H9 (cell line): ENCODE measurements at regions not wholly inside any gene's neighbourhood (a gene's known extent, or its start where the extent isn't known, plus 50 kb on each side); places are given as distances from the start of the nearest gene placed in this dataset.

Experiments used
- DNase-seq: peaks from one replicate; pipeline ENCODE4 v3.0.0-alpha.2; 2017
- H2AFZ ChIP-seq: one replicate; pipeline ENCODE4 v1.6.1; 2013; ENCODE audit warnings: mild to moderate bottlenecking, low read length, control low read depth, moderate library complexity
- H2AK5ac ChIP-seq: 2 replicates; pipeline ENCODE4 v1.6.1; 2013; ENCODE audit warnings: low read length, control low read depth, mixed read lengths; ENCODE audit not compliant: insufficient read length
- H2BK120ac ChIP-seq: one replicate; pipeline ENCODE4 v1.6.1; 2013; ENCODE audit warnings: low read depth, mild to moderate bottlenecking, low read length, control low read depth, inconsistent platforms; ENCODE audit not compliant: poor library complexity, severe bottlenecking
- H2BK12ac ChIP-seq: 2 replicates; pipeline ENCODE4 v1.6.1; 2013; ENCODE audit warnings: low read length, control low read depth, mixed read lengths, low read depth; ENCODE audit not compliant: insufficient read length
- H2BK15ac ChIP-seq: 2 replicates; pipeline ENCODE4 v1.6.1; 2013; ENCODE audit warnings: low read depth, low read length, control low read depth
- H2BK20ac ChIP-seq: one replicate; pipeline ENCODE4 v1.6.1; 2013; ENCODE audit warnings: low read depth, mild to moderate bottlenecking, low read length, control low read depth, inconsistent platforms; ENCODE audit not compliant: poor library complexity, severe bottlenecking
- H2BK5ac ChIP-seq: 2 replicates; pipeline ENCODE4 v1.6.1; 2013; ENCODE audit warnings: low read length, control low read depth, mixed read lengths; ENCODE audit not compliant: insufficient read length
- H3K14ac ChIP-seq: 2 replicates; pipeline ENCODE4 v1.6.1; 2013; ENCODE audit warnings: low read length, control low read depth; ENCODE audit not compliant: insufficient read depth
- H3K18ac ChIP-seq: 2 replicates; pipeline ENCODE4 v1.6.1; 2013; ENCODE audit warnings: low read depth, mild to moderate bottlenecking, mixed read lengths, low read length, control low read depth; ENCODE audit not compliant: insufficient read length
- H3K23ac ChIP-seq: 2 replicates; pipeline ENCODE4 v1.6.1; 2013; ENCODE audit warnings: low read length, control low read depth, mixed read lengths, low read depth; ENCODE audit not compliant: insufficient read length
- H3K23me2 ChIP-seq: 2 replicates; pipeline ENCODE4 v1.6.1; 2013; ENCODE audit warnings: low read depth, mild to moderate bottlenecking, mixed read lengths, low read length, control low read depth; ENCODE audit not compliant: insufficient read length, poor library complexity, severe bottlenecking
- H3K27ac ChIP-seq: 2 replicates; pipeline ENCODE4 v1.5.1; 2013; ENCODE audit warnings: low read length, control low read depth, mixed read lengths, low read depth; ENCODE audit not compliant: insufficient read length
- H3K27me3 ChIP-seq: 2 replicates; pipeline ENCODE4 v1.6.1; 2013; ENCODE audit warnings: low read length, control low read depth, inconsistent platforms; ENCODE audit not compliant: insufficient read depth
- H3K4ac ChIP-seq: 2 replicates; pipeline ENCODE4 v1.6.1; 2013; ENCODE audit warnings: low read depth, mild to moderate bottlenecking, control low read depth, inconsistent platforms, low read length, moderate library complexity
- H3K4me1 ChIP-seq: 2 replicates; pipeline ENCODE4 v1.6.1; 2013; ENCODE audit warnings: low read length, control low read depth, inconsistent platforms; ENCODE audit not compliant: insufficient read depth
- H3K4me2 ChIP-seq: 2 replicates; pipeline ENCODE4 v1.6.1; 2013; ENCODE audit warnings: low read length, control low read depth, mixed read lengths; ENCODE audit not compliant: insufficient read length, insufficient read depth
- H3K56ac ChIP-seq: 2 replicates; pipeline ENCODE4 v1.6.1; 2013; ENCODE audit warnings: low read depth, mild to moderate bottlenecking, mixed read lengths, low read length, control low read depth; ENCODE audit not compliant: insufficient read length
- H3K79me1 ChIP-seq: 2 replicates; pipeline ENCODE4 v1.6.1; 2013; ENCODE audit warnings: low read depth, mild to moderate bottlenecking, moderate library complexity, low read length, control low read depth, inconsistent platforms; ENCODE audit not compliant: insufficient read depth, poor library complexity, severe bottlenecking
- H3K79me2 ChIP-seq: 2 replicates; pipeline ENCODE4 v1.6.1; 2013; ENCODE audit warnings: low read length, control low read depth, inconsistent platforms; ENCODE audit not compliant: insufficient read depth
- H3K9ac ChIP-seq: 2 replicates; pipeline ENCODE4 v1.6.1; 2013; ENCODE audit warnings: low read length, control low read depth, mixed read lengths; ENCODE audit not compliant: insufficient read length; ENCODE audit errors: extremely low read depth
- H3K9me3 ChIP-seq: one replicate; pipeline ENCODE4 v1.6.1; 2013; ENCODE audit warnings: low read depth, low read length, inconsistent platforms; ENCODE audit not compliant: control insufficient read depth
- H3T11ph ChIP-seq: one replicate; pipeline ENCODE4 v1.6.1; 2013; ENCODE audit warnings: mild to moderate bottlenecking, low read length, control low read depth, inconsistent platforms
- H4K20me1 ChIP-seq: one replicate; pipeline ENCODE4 v1.6.1; 2013; ENCODE audit not compliant: control insufficient read depth, insufficient read length, insufficient read depth
- H4K5ac ChIP-seq: 2 replicates; pipeline ENCODE4 v1.6.1; 2013; ENCODE audit warnings: low read depth, mild to moderate bottlenecking, mixed read lengths, low read length, control low read depth; ENCODE audit not compliant: insufficient read length
- H4K8ac ChIP-seq: replicated peaks from 2 replicates; pipeline ENCODE4 v1.6.1; 2013; ENCODE audit warnings: low read length, control low read depth, mixed read lengths, low read depth; ENCODE audit not compliant: insufficient read length
- H4K91ac ChIP-seq: 2 replicates; pipeline ENCODE4 v1.6.1; 2013; ENCODE audit warnings: low read depth, mild to moderate bottlenecking, moderate library complexity, mixed read lengths, low read length, control low read depth; ENCODE audit not compliant: insufficient read length
- H3K27ac Mint-ChIP-seq, 3 experiments: 2 replicates in 2 of 3; 3 replicates in 1 of 3; pipeline ENCODE4 v1.8.0; 2020 to 2021; ENCODE audit warnings: mixed read lengths in 3 of 3, mild to moderate bottlenecking in 1 of 3, moderate library complexity in 1 of 3
- H3K27me3 Mint-ChIP-seq: 2 replicates; pipeline ENCODE4 v1.8.0; 2021; ENCODE audit warnings: low read depth, mild to moderate bottlenecking, moderate library complexity, mixed read lengths
- H3K36me3 Mint-ChIP-seq, 3 experiments: 2 replicates in 2 of 3; 3 replicates in 1 of 3; pipeline ENCODE4 v1.8.0; 2020 to 2021; ENCODE audit warnings: low read depth in 3 of 3, mixed read lengths in 3 of 3; ENCODE audit not compliant: insufficient read depth in 1 of 3
- H3K4me1 Mint-ChIP-seq, 2 experiments: 2 replicates each; pipeline ENCODE4 v1.8.0; 2020; ENCODE audit warnings: mixed read lengths in 2 of 2
- H3K4me3 Mint-ChIP-seq, 2 experiments: 2 replicates in 1 of 2; 3 replicates in 1 of 2; pipeline ENCODE4 v1.8.0; 2020 to 2021; ENCODE audit warnings: mild to moderate bottlenecking in 2 of 2, mixed read lengths in 2 of 2, moderate library complexity in 1 of 2
- H3K9me3 Mint-ChIP-seq, 2 experiments: 2 replicates in 1 of 2; 3 replicates in 1 of 2; pipeline ENCODE4 v1.8.0; 2020; ENCODE audit warnings: mild to moderate bottlenecking in 2 of 2, mixed read lengths in 2 of 2, moderate library complexity in 1 of 2
- CTCF ChIP-seq: fragments of 200-600 bp; sonication (generic); conservative IDR thresholded peaks from 3 replicates; pipeline ENCODE4 v1.8.0; 2021; ENCODE audit warnings: antibody characterized with exemption, mild to moderate bottlenecking
- whole genome bisulfite sequencing: extraction: QIAGEN DNeasy Blood & Tissue Kit; methylation state at CpG from one replicate; pipeline ENCODE4 v1.1.7; 2013; ENCODE audit warnings: missing lambda C conversion rate, low lambda C conversion rate, mixed read lengths; ENCODE audit not compliant: insufficient read length; ENCODE audit errors: extremely low coverage; 5-methylcytosine and 5-hydroxymethylcytosine counted together

- Histone ChIP-seq H3K56ac (no peak overlapping the region), H2BK120ac (no peak overlapping the region), H3K9me3 (no peaks in the 10 kb centered on the region), H4K8ac (no peak overlapping the region), H3K9ac (no peak overlapping the region), H3K79me1 (no peaks in the 10 kb centered on the region), H3K23ac (no peak overlapping the region), H3K27ac (no peak overlapping the region), H2BK15ac (no peak overlapping the region), H4K20me1 (no peaks in the 10 kb centered on the region), H3T11ph (no peak overlapping the region), H2AFZ (no peak overlapping the region), H2BK5ac (no peak overlapping the region), H4K5ac (no peak overlapping the region), H3K4me1 (no peaks in the 10 kb centered on the region), H3K79me2 (no peaks in the 10 kb centered on the region), H2AK5ac (no peak overlapping the region), H2BK20ac (no peak overlapping the region), H3K14ac (no peak overlapping the region), H2BK12ac (no peak overlapping the region), H3K18ac (no peak overlapping the region), H3K4me2 (no peak overlapping the region), H3K23me2 (no peaks in the 10 kb centered on the region), H3K4ac (no peak overlapping the region), H3K27me3 (no peaks in the 10 kb centered on the region), H4K91ac (no peak overlapping the region)
- Mint-ChIP-seq H3K4me3 (no peak overlapping the region), H3K9me3 (no peaks in the 10 kb centered on the region), H3K36me3 (no peaks in the 10 kb centered on the region), H3K27ac (no peak overlapping the region), H3K4me1 (no peaks in the 10 kb centered on the region), H3K27me3 (no peaks in the 10 kb centered on the region)
- no peak for DNase-seq
- no peak for TF ChIP-seq CTCF
- no CpG with 5 or more reads among the region's 1 CpG for WGBS
Observed at GRCh38 chr3:102020735-102021134, 171.4 kb downstream of the NFKBIZ start.
